ENCODE measurements at regions not wholly inside any gene's neighbourhood (a gene's known extent, or its start where the extent isn't known, plus 50 kb on each side); places are given as distances from the start of the nearest gene placed in this dataset.

DNA sequence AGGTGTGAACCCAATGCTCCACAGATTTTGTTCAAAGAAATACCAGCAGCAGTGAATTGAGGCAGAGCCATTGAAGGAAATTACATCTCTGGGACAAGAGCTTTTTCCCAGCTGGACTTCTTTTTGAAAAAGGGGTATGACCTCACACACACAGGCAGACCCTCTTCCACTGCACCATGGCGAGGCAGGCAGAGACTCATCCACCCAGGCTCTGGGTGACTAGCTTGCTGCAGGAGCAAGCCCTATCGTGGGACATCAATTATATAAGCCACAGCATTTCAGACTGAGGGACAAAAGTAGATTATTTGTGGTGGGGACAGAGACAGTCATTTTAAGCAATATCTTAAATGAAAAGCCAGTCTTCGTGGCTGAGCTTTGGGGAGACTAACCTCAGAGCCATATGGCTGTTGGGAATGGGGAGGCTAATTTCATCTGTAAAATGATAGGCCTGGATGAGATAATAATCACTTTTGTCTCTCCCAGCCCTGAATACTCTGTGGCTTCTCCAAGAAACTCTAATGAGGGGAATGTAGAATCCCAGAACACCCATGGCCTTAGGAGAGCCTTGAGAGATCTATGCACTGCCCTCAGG, 113.1 kb upstream of the TNC start:
- TF ChIP-seq GATA2 (IDR thresholded peaks at IDR 0.05; ENCODE audit: low read depth, low read length): no peak
- no peak for TF ChIP-seq GATA3 (IDR thresholded peaks at IDR 0.05; ENCODE audit: low read depth, low read length)

Measured in SH-SY5Y (cell line).